NCI-H345 treated with DMSO at 0.1 percent for 48 hours (cell line): ENCODE measurements at regions not wholly inside any gene's neighbourhood (a gene's known extent, or its start where the extent isn't known, plus 50 kb on each side); places are given as distances from the start of the nearest gene placed in this dataset.
A peak's percentile ranks its signal among the peaks of the same experiment; 100 is the strongest.

ENCODE experiments used
- DNase-seq: peaks from one replicate; lab custom pipeline; 2025; ENCODE audit not compliant: unreplicated experiment; lab: John Stamatoyannopoulos, UW

- no peak for DNase-seq
Measured at GRCh38 chr1:90561103-90561783, 155.9 kb downstream of the BARHL2 start.

- DNase-seq = no peak
Measured at GRCh38 chr1:90558754-90559378, 158.2 kb downstream of the BARHL2 start.

- no peak for DNase-seq
Measured at GRCh38 chr1:90558126-90558525, 159.0 kb downstream of the BARHL2 start.

GRCh38 chr1:90557706-90558105, 159.4 kb downstream of the BARHL2 start:
- no peak for DNase-seq

- DNase-seq = no peak
Measured at GRCh38 chr1:90550626-90551406, 166.3 kb downstream of the BARHL2 start.

- no peak for DNase-seq
Measured at GRCh38 chr1:90544356-90544755, 172.7 kb downstream of the BARHL2 start.

- DNase-seq = no peak
Measured at GRCh38 chr1:90537606-90538362, 179.3 kb downstream of the BARHL2 start.

- DNase-seq = peak; percentile 44
Measured at GRCh38 chr1:90534663-90535295, 182.3 kb downstream of the BARHL2 start.

GRCh38 chr1:90534116-90534515, 183.0 kb downstream of the BARHL2 start:
- no peak for DNase-seq

GRCh38 chr1:90526954-90527353, 190.1 kb downstream of the BARHL2 start:
- no peak for DNase-seq

GRCh38 chr1:90522432-90522831, 194.7 kb downstream of the BARHL2 start:
- no peak for DNase-seq

- no peak for DNase-seq
Measured at GRCh38 chr1:90513956-90514355, 203.1 kb downstream of the BARHL2 start.

- no peak for DNase-seq
Measured at GRCh38 chr1:90512441-90512840, 204.7 kb downstream of the BARHL2 start.

GRCh38 chr1:90510143-90510542, 207.0 kb downstream of the BARHL2 start:
- no peak for DNase-seq

GRCh38 chr1:90509225-90510048, 207.7 kb downstream of the BARHL2 start:
- DNase-seq = no peak

- DNase-seq = no peak
Measured at GRCh38 chr1:90508376-90509167, 208.5 kb downstream of the BARHL2 start.

- DNase-seq = no peak
Measured at GRCh38 chr1:90507173-90507572, 209.9 kb downstream of the BARHL2 start.

GRCh38 chr1:90505806-90506205, 211.3 kb downstream of the BARHL2 start:
- DNase-seq = no peak

- DNase-seq = no peak
Measured at GRCh38 chr1:90504509-90504908, 212.6 kb downstream of the BARHL2 start.
